ENCODE measurements at regions not wholly inside any gene's neighbourhood (a gene's known extent, or its start where the extent isn't known, plus 50 kb on each side); places are given as distances from the start of the nearest gene placed in this dataset.
"Not testable (repeated sequence)": the region's sequence is repeated elsewhere in the genome, so short reads cannot be mapped to it uniquely, and the experiment has no call there.

GRCh38 chr12:131309700-131310099 lies 356.0 kb downstream of the ADGRD1 start:
- Histone ChIP-seq H3K36me3 (ENCODE audit: control insufficient read depth, insufficient read depth, low read length) (no peaks in the 10 kb centered on the region), H3K4me3 (ENCODE audit: low read depth, low read length) (no peak overlapping the region), H3K27me3 (ENCODE audit: control insufficient read depth, insufficient read depth, low read length) (no peaks in the 10 kb centered on the region)
- TF ChIP-seq CTCF (IDR thresholded peaks at IDR 0.05; ENCODE audit: insufficient read depth, low read depth, low read length) = no peak
- DNase-seq (ENCODE audit: low read depth) = no peak
- ChIA-PET POLR2A (no interaction called here), CTCF (no interaction called here)

GRCh38 chr12:131310227-131310969 lies 356.7 kb downstream of the ADGRD1 start:
- H3K27me3 ChIP-seq (ENCODE audit: control insufficient read depth, insufficient read depth, low read length); POLR2A ChIA-PET: not testable (repeated sequence)

GRCh38 chr12:131311279-131311722 lies 357.6 kb downstream of the ADGRD1 start:
- H3K4me3 ChIP-seq (ENCODE audit: low read depth, low read length); H3K27me3 ChIP-seq (ENCODE audit: control insufficient read depth, insufficient read depth, low read length); CTCF ChIA-PET; DNase-seq (ENCODE audit: low read depth); H3K36me3 ChIP-seq (ENCODE audit: control insufficient read depth, insufficient read depth, low read length); POLR2A ChIA-PET: not testable (repeated sequence)

More at GRCh38 chr12:131310227-131310969, 356.7 kb downstream of the ADGRD1 start:
- H3K4me3 ChIP-seq (ENCODE audit: low read depth, low read length); DNase-seq (ENCODE audit: low read depth); H3K36me3 ChIP-seq (ENCODE audit: control insufficient read depth, insufficient read depth, low read length): not testable (repeated sequence)
- CTCF ChIA-PET = interaction anchor here (0.7 kb wide), 1 partner anchor 79 kb away, joined by 3 read pairs; no protein-coding TSS in a partner anchor

GRCh38 chr12:131311764-131312163 lies 358.1 kb downstream of the ADGRD1 start:
- Histone ChIP-seq H3K27me3 (ENCODE audit: control insufficient read depth, insufficient read depth, low read length) (no peaks in the 10 kb centered on the region), H3K4me3 (ENCODE audit: low read depth, low read length) (no peak overlapping the region), H3K36me3 (ENCODE audit: control insufficient read depth, insufficient read depth, low read length) (no peaks in the 10 kb centered on the region)
- no peak for TF ChIP-seq CTCF (IDR thresholded peaks at IDR 0.05; ENCODE audit: insufficient read depth, low read depth, low read length)
- no peak for DNase-seq (ENCODE audit: low read depth)
- CTCF ChIA-PET = no interaction called here
- POLR2A ChIA-PET = no interaction called here

- H3K36me3 ChIP-seq (ENCODE audit: control insufficient read depth, insufficient read depth, low read length); DNase-seq (ENCODE audit: low read depth); POLR2A ChIA-PET; CTCF ChIA-PET; H3K4me3 ChIP-seq (ENCODE audit: low read depth, low read length); H3K27me3 ChIP-seq (ENCODE audit: control insufficient read depth, insufficient read depth, low read length): not testable (repeated sequence)
Measured at GRCh38 chr12:131312382-131312781, 358.7 kb downstream of the ADGRD1 start.

GRCh38 chr12:131312793-131313545 lies 359.3 kb downstream of the ADGRD1 start:
- DNase-seq (ENCODE audit: low read depth) = no peak
- ChIA-PET POLR2A (no interaction called here), CTCF (no interaction called here)
- Histone ChIP-seq H3K4me3 (ENCODE audit: low read depth, low read length) (no peak overlapping the region), H3K36me3 (ENCODE audit: control insufficient read depth, insufficient read depth, low read length) (no peaks in the 10 kb centered on the region), H3K27me3 (ENCODE audit: control insufficient read depth, insufficient read depth, low read length) (no peaks in the 10 kb centered on the region)
- TF ChIP-seq CTCF (IDR thresholded peaks at IDR 0.05; ENCODE audit: insufficient read depth, low read depth, low read length) = no peak
